GM23338 (cell line): ENCODE measurements at regions not wholly inside any gene's neighbourhood (a gene's known extent, or its start where the extent isn't known, plus 50 kb on each side); places are given as distances from the start of the nearest gene placed in this dataset.

Experiments
- ATAC-seq: fragments of 200-7000 bp; cut with Tn5 transposase; 3 replicates; pipeline ENCODE4 v1.9.1; 2020
- DNase-seq: peaks from one replicate; pipeline ENCODE4 v3.0.0-alpha.2; 2015; ENCODE audit warnings: low spot score
- H2AFZ ChIP-seq: fragments of 200-600 bp; sonication (generic); 2 replicates; pipeline ENCODE4 v1.8.0; 2016; ENCODE audit warnings: antibody characterized with exemption, mild to moderate bottlenecking, moderate library complexity
- H3F3A ChIP-seq: fragments of 200-600 bp; sonication (generic); replicated peaks from 2 replicates; pipeline ENCODE4 v1.8.0; 2017; ENCODE audit warnings: antibody characterized with exemption, mixed run types, low read depth
- H3K27ac ChIP-seq: fragments of 200-600 bp; sonication (generic); 2 replicates; pipeline ENCODE4 v1.6.1; 2016; ENCODE audit warnings: low read depth
- H3K27me3 ChIP-seq: fragments of 200-600 bp; sonication (generic); 2 replicates; pipeline ENCODE4 v1.8.0; 2016; ENCODE audit warnings: mild to moderate bottlenecking, mixed run types, moderate library complexity; ENCODE audit not compliant: insufficient read depth
- H3K36me3 ChIP-seq: fragments of 200-600 bp; sonication (generic); 2 replicates; pipeline ENCODE4 v1.8.0; 2016; ENCODE audit warnings: mild to moderate bottlenecking; ENCODE audit not compliant: insufficient read depth
- H3K4me1 ChIP-seq: fragments of 200-600 bp; sonication (generic); 2 replicates; pipeline ENCODE4 v1.8.0; 2016; ENCODE audit warnings: mild to moderate bottlenecking, moderate library complexity; ENCODE audit not compliant: insufficient read depth
- H3K4me2 ChIP-seq: fragments of 200-600 bp; sonication (generic); 2 replicates; pipeline ENCODE4 v1.7.1; 2017; ENCODE audit warnings: mixed run types
- H3K4me3 ChIP-seq: fragments of 200-600 bp; sonication (generic); 2 replicates; pipeline ENCODE4 v1.6.1; 2016; ENCODE audit warnings: mixed run types
- H3K79me2 ChIP-seq: fragments of 200-600 bp; sonication (generic); replicated peaks from 2 replicates; pipeline ENCODE4 v1.8.0; 2017; ENCODE audit warnings: mild to moderate bottlenecking; ENCODE audit not compliant: insufficient read depth
- H3K9me2 ChIP-seq: fragments of 200-600 bp; sonication (generic); 2 replicates; pipeline ENCODE4 v1.8.0; 2017; ENCODE audit not compliant: insufficient read depth
- H4K20me1 ChIP-seq: fragments of 200-600 bp; sonication (generic); replicated peaks from 2 replicates; pipeline ENCODE4 v1.8.0; 2017; ENCODE audit warnings: mild to moderate bottlenecking; ENCODE audit not compliant: insufficient read depth
- H3K27ac Mint-ChIP-seq: 2 replicates; pipeline ENCODE4 v1.8.0; 2020; ENCODE audit warnings: inconsistent platforms, mild to moderate bottlenecking, moderate library complexity, mixed read lengths
- H3K27me3 Mint-ChIP-seq: 3 replicates; pipeline ENCODE4 v1.8.0; 2022; ENCODE audit warnings: low read depth, mild to moderate bottlenecking, moderate library complexity, mixed read lengths, inconsistent platforms; ENCODE audit not compliant: insufficient read depth, poor library complexity
- H3K36me3 Mint-ChIP-seq: 3 replicates; pipeline ENCODE4 v1.8.0; 2021; ENCODE audit warnings: low read depth, mild to moderate bottlenecking, inconsistent platforms, moderate library complexity, mixed read lengths
- H3K4me1 Mint-ChIP-seq: 3 replicates; pipeline ENCODE4 v1.8.0; 2020; ENCODE audit warnings: mild to moderate bottlenecking, inconsistent platforms, mixed read lengths
- H3K4me3 Mint-ChIP-seq: 3 replicates; pipeline ENCODE4 v1.8.0; 2021; ENCODE audit warnings: moderate library complexity, mild to moderate bottlenecking, inconsistent platforms, mixed read lengths
- H3K9me3 Mint-ChIP-seq: 3 replicates; pipeline ENCODE4 v1.8.0; 2020; ENCODE audit warnings: moderate library complexity, mild to moderate bottlenecking, inconsistent platforms, mixed read lengths
- CREB1 ChIP-seq: fragments of 250-450 bp; sonication (Bioruptor Pico); IDR thresholded peaks from 2 replicates; pipeline ENCODE4 v1.5.0; 2020; ENCODE audit warnings: low read depth, mild to moderate bottlenecking, moderate library complexity
- CTCF ChIP-seq, 2 experiments: fragments of 200-600 bp in 1 of 2; sonication (generic) in 1 of 2; conservative IDR thresholded peaks; 2 replicates each; pipeline versions ENCODE4 v1.5.1 to v1.6.1; 2016 to 2017; ENCODE audit warnings: antibody characterized with exemption in 2 of 2, low read depth in 2 of 2, mild to moderate bottlenecking in 2 of 2, moderate library complexity in 1 of 2
- ETS1 ChIP-seq: IDR thresholded peaks from 2 replicates; pipeline ENCODE4 v1.6.1; 2016; ENCODE audit warnings: antibody characterized with exemption
- EZH2 ChIP-seq: fragments of 200-600 bp; sonication (generic); IDR thresholded peaks from one replicate; pipeline ENCODE4 v1.8.0; 2017; ENCODE audit warnings: antibody characterized with exemption, mild to moderate bottlenecking, low read depth; ENCODE audit not compliant: unreplicated experiment
- EZH2phosphoT487 ChIP-seq: fragments of 200-600 bp; sonication (generic); IDR thresholded peaks from one replicate; pipeline ENCODE4 v1.8.1; 2018; ENCODE audit warnings: antibody characterized with exemption; ENCODE audit not compliant: unreplicated experiment
- JUNB ChIP-seq: IDR thresholded peaks from one replicate; pipeline ENCODE4 v1.6.1; 2016; ENCODE audit warnings: antibody characterized with exemption; ENCODE audit not compliant: unreplicated experiment
- NANOG ChIP-seq: IDR thresholded peaks from 2 replicates; pipeline ENCODE4 v1.6.1; 2016; ENCODE audit warnings: antibody characterized with exemption, borderline replicate concordance
- POLR2AphosphoS5 ChIP-seq: IDR thresholded peaks from 2 replicates; pipeline ENCODE4 v1.6.1; 2016; ENCODE audit warnings: antibody characterized with exemption, low read depth
- REST ChIP-seq: IDR thresholded peaks from one replicate; pipeline ENCODE4 v1.6.1; 2018; ENCODE audit warnings: antibody characterized with exemption; ENCODE audit not compliant: unreplicated experiment
- STAT1 ChIP-seq: IDR thresholded peaks from one replicate; pipeline ENCODE4 v1.6.1; 2016; ENCODE audit warnings: antibody characterized with exemption; ENCODE audit not compliant: unreplicated experiment
- ZNF114 ChIP-seq: fragments of 250-450 bp; sonication (Bioruptor Pico); IDR thresholded peaks from 2 replicates; pipeline ENCODE4 v1.5.0; 2020; ENCODE audit warnings: mild to moderate bottlenecking, moderate library complexity
- ZNF331 ChIP-seq: fragments of 250-450 bp; sonication (Bioruptor Pico); IDR thresholded peaks from 2 replicates; pipeline ENCODE4 v1.5.0; 2020; ENCODE audit warnings: low read depth, mild to moderate bottlenecking, moderate library complexity
- ZNF462 ChIP-seq: fragments of 250-450 bp; sonication (Bioruptor Pico); IDR thresholded peaks from 2 replicates; pipeline ENCODE4 v1.5.0; 2020; ENCODE audit warnings: mild to moderate bottlenecking, moderate library complexity

DNA sequence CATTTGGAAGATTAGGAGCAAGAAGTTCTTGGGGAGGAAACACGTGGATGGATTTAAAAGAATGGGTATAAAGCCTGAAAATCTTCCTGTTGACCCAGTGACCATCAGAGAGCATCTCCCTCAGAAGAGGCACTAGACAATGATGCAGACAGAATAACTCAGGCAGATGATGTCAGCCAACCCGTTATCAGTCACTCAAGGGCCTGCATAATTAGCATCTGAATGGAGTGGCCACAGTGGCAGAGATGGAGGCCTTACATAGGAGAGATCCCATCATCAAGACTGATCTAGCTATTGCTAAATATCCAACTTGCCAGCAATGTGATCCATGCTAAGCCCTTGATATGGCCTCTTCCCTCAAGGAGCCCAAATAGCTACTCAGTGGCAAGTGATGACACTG is 70.7 kb upstream of the CD82 start (continued):
- TF ChIP-seq EZH2phosphoT487, result no peak

- Mint-ChIP-seq H3K36me3 (no peaks in the 10 kb centered on the region), H3K27ac (no peak overlapping the region), H3K9me3 (no peaks in the 10 kb centered on the region), H3K4me3 (no peak overlapping the region), H3K27me3 (peaks cover 4% of the 10 kb centered on the region), H3K4me1 (peaks cover 5% of the 10 kb centered on the region; the same call in 2 of the 3 replicates)
- Histone ChIP-seq H4K20me1 (no peaks in the 10 kb centered on the region), H3K36me3 (no peaks in the 10 kb centered on the region), H3K27ac (no peak overlapping the region), H3K4me3 (no peak overlapping the region), H3K4me1 (no peaks in the 10 kb centered on the region), H2AFZ (no peak overlapping the region), H3K4me2 (no peak overlapping the region), H3F3A (no peaks in the 10 kb centered on the region), H3K79me2 (no peaks in the 10 kb centered on the region), H3K9me2 (peaks cover 3% of the 10 kb centered on the region; the same call in 1 of the 2 replicates), H3K27me3 (no peaks in the 10 kb centered on the region)
- TF ChIP-seq NANOG (no peak), EZH2 (no peak), JUNB (no peak), REST (no peak), CREB1 (CRISPR knock-in tag) (no peak), ZNF462 (CRISPR knock-in tag) (no peak), EZH2phosphoT487 (no peak), ETS1 (no peak), ZNF114 (CRISPR knock-in tag) (no peak), POLR2AphosphoS5 (no peak), CTCF (conservative IDR thresholded peaks at IDR 0.05; ENCODE audit: low read depth in 2 of 2) (no peak), STAT1 (no peak), ZNF331 (no peak)
- ATAC-seq (no peak), DNase-seq (no peak)
Observed at GRCh38 chr11:44496391-44496790, 69.1 kb upstream of the CD82 start.
